ENCODE measurements at regions not wholly inside any gene's neighbourhood (a gene's known extent, or its start where the extent isn't known, plus 50 kb on each side); places are given as distances from the start of the nearest gene placed in this dataset.
"Not testable (repeated sequence)": the region's sequence is repeated elsewhere in the genome, so short reads cannot be mapped to it uniquely, and the experiment has no call there.

GRCh38 chrX:106291779-106292390, 123.8 kb downstream of the PWWP3B start:
- H3K36me3 Mint-ChIP-seq (ENCODE audit: low read depth), result not testable (repeated sequence)

GRCh38 chrX:106300239-106300638, 132.1 kb downstream of the PWWP3B start:
- H3K27me3 Mint-ChIP-seq, result no peaks in the 10 kb centered on the region
- H3K27ac Mint-ChIP-seq, result no peak overlapping the region
- H3K4me1 Mint-ChIP-seq, result no peaks in the 10 kb centered on the region
- H3K4me3 Mint-ChIP-seq, result no peak overlapping the region
- H3K9me3 Mint-ChIP-seq, result no peaks in the 10 kb centered on the region
- no peak for DNase-seq
- H3K36me3 Mint-ChIP-seq (ENCODE audit: low read depth), result no peaks in the 10 kb centered on the region
- intact Hi-C loops (cut with micrococcal nuclease), result no loop called here

More at GRCh38 chrX:106291779-106292390, 123.8 kb downstream of the PWWP3B start:
- H3K27me3 Mint-ChIP-seq; H3K4me1 Mint-ChIP-seq; intact Hi-C loops (cut with micrococcal nuclease); H3K27ac Mint-ChIP-seq; H3K4me3 Mint-ChIP-seq; H3K9me3 Mint-ChIP-seq; DNase-seq: not testable (repeated sequence)

- DNase-seq, result no peak
- Mint-ChIP-seq H3K4me3 (no peak overlapping the region), H3K27ac (no peak overlapping the region), H3K9me3 (no peaks in the 10 kb centered on the region), H3K4me1 (no peaks in the 10 kb centered on the region), H3K27me3 (no peaks in the 10 kb centered on the region), H3K36me3 (ENCODE audit: low read depth) (no peaks in the 10 kb centered on the region)
- intact Hi-C loops (cut with micrococcal nuclease), result no loop called here
Observed at GRCh38 chrX:106300656-106301055, 132.6 kb downstream of the PWWP3B start.

GRCh38 chrX:106302304-106302703, 134.2 kb downstream of the PWWP3B start:
- Mint-ChIP-seq H3K27ac (no peak overlapping the region), H3K27me3 (no peaks in the 10 kb centered on the region), H3K36me3 (ENCODE audit: low read depth) (no peaks in the 10 kb centered on the region), H3K9me3 (no peaks in the 10 kb centered on the region), H3K4me1 (no peaks in the 10 kb centered on the region), H3K4me3 (no peak overlapping the region)
- intact Hi-C loops (cut with micrococcal nuclease), result no loop called here
- no peak for DNase-seq

DNA sequence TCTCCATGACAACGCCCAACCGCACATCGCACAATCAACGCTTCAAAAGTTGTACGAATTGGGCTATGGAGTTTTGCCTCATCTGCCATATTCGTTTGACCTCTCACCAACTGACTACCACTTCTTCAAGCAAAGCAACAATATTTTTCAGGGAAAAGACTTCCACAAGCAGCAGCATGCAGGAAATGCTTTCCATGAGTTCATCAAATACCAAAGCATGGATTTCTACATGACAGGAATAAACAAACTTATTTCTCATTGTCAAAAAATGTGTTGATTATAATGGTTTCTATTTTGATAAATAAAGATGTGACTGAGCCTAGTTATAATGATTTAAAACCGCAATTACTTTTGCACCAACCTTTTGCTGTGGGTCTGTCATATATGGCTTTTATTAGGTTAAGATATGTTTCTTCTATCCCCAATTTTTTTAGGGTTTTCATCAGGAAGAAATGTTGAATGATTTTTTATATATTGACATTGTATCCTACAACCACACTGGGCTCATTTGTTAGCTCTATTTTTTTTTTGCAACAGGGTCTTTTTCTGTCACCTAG, 138.4 kb downstream of the PWWP3B start:
- H3K27ac Mint-ChIP-seq, result no peak overlapping the region
- H3K27me3 Mint-ChIP-seq, result no peaks in the 10 kb centered on the region
- H3K9me3 Mint-ChIP-seq, result no peaks in the 10 kb centered on the region
- intact Hi-C loops (cut with micrococcal nuclease), result no loop called here
- no peaks in the 10 kb centered on the region for H3K4me1 Mint-ChIP-seq
- no peak overlapping the region for H3K4me3 Mint-ChIP-seq
- no peak for DNase-seq
- H3K36me3 Mint-ChIP-seq (ENCODE audit: low read depth), result no peaks in the 10 kb centered on the region

DNA sequence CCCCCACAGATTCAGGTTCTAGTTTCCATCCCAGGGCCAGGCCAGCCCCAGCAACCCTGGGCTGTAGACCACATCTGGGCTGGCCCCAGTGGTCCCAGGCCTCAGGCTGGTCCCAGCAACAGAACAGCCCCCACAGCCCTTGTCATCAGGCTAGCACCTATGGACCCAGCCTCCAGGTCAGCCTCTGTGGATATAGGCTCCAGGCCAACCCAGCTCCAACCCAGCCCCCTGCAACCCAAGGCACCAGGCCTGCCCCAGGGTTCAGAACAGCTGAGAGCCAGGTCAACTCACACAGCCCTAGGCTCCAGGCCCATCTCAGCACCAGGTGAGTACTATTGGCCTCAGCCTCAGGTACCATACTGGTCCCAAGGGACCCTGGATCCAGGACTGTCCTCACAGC, 155.3 kb downstream of the PWWP3B start:
- no peaks in the 10 kb centered on the region for H3K4me1 Mint-ChIP-seq
- H3K4me3 Mint-ChIP-seq, result no peak overlapping the region
- intact Hi-C loops (cut with micrococcal nuclease), result no loop called here
- H3K36me3 Mint-ChIP-seq (ENCODE audit: low read depth), result no peaks in the 10 kb centered on the region
- H3K27me3 Mint-ChIP-seq, result no peaks in the 10 kb centered on the region
- H3K9me3 Mint-ChIP-seq, result no peaks in the 10 kb centered on the region
- no peak overlapping the region for H3K27ac Mint-ChIP-seq
- DNase-seq, result no peak

DNA sequence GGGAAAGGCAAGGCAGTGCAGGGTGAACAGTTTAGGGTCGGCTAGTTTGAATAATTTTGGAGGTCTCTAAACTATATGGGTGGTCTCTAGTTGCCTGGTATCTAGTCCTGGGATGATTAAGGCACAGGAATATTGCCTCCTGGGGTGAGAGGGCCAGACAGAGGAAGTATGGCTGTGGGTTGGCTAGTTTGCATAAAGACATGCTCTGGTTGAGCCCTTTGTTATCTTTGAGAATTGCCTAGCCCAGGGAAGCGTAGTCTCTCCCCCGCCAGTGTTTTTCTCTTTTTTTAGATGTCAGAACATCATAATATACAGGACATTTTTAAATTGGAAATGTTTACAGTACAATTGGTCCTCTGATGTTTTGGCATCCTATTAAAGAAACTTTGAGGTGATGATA, 163.5 kb downstream of the PWWP3B start:
- H3K4me1 Mint-ChIP-seq, result no peaks in the 10 kb centered on the region
- no peaks in the 10 kb centered on the region for H3K27me3 Mint-ChIP-seq
- no peak for DNase-seq
- no peaks in the 10 kb centered on the region for H3K36me3 Mint-ChIP-seq (ENCODE audit: low read depth)
- intact Hi-C loops (cut with micrococcal nuclease), result no loop called here
- H3K4me3 Mint-ChIP-seq, result no peak overlapping the region
- no peak overlapping the region for H3K27ac Mint-ChIP-seq
- H3K9me3 Mint-ChIP-seq, result no peaks in the 10 kb centered on the region

DNA sequence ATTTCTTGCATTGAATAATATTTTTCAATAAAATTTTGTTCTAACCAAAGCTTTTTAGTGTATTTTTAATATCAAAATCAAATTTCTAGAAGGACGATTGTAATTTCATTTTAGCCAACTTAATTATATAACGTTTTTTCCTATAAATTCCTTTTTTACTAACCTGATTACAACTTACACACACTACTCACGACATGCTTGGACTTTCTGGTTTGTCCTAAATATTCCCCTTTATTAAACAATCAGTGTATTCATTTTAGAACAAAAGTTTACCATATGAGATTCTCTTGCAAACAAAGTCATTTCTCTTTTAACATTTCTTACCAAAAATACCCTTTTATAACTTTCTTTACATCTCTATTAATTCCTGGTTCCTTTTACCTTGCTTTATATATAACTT, 173.7 kb downstream of the PWWP3B start:
- Mint-ChIP-seq H3K4me3 (no peak overlapping the region), H3K27ac (no peak overlapping the region), H3K9me3 (no peaks in the 10 kb centered on the region), H3K27me3 (no peaks in the 10 kb centered on the region), H3K4me1 (no peaks in the 10 kb centered on the region), H3K36me3 (ENCODE audit: low read depth) (no peaks in the 10 kb centered on the region)
- DNase-seq, result no peak
- intact Hi-C loops (cut with micrococcal nuclease), result no loop called here

GRCh38 chrX:106356580-106356979, 188.5 kb downstream of the PWWP3B start:
- H3K27me3 Mint-ChIP-seq, result no peaks in the 10 kb centered on the region
- intact Hi-C loops (cut with micrococcal nuclease), result no loop called here
- no peaks in the 10 kb centered on the region for H3K4me1 Mint-ChIP-seq
- no peaks in the 10 kb centered on the region for H3K36me3 Mint-ChIP-seq (ENCODE audit: low read depth)
- no peak overlapping the region for H3K27ac Mint-ChIP-seq
- no peak overlapping the region for H3K4me3 Mint-ChIP-seq
- no peak for DNase-seq
- H3K9me3 Mint-ChIP-seq, result no peaks in the 10 kb centered on the region

DNA sequence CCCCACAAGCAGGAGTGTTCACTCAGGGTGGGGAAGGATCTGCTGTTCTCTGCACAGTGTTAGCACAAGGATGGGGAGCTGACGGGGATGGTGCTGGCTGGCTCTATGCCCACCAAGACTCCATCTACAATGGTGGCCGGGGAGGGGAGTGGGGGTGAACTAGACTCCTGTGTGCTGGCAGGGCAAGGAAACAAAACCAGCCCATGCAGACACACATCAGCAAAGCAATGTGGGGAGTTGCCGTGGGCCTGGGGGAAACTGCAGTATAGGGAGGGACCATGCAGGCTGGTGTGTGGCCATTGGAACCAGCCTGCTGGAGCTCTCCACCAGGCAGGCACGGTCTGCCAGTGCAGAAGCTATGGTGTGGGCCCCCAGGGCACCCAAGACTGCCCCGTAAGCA, 195.1 kb downstream of the PWWP3B start:
- H3K27me3 Mint-ChIP-seq, result no peaks in the 10 kb centered on the region
- no peak for DNase-seq
- intact Hi-C loops (cut with micrococcal nuclease), result no loop called here
- H3K36me3 Mint-ChIP-seq (ENCODE audit: low read depth), result no peaks in the 10 kb centered on the region
- no peak overlapping the region for H3K27ac Mint-ChIP-seq
- H3K4me1 Mint-ChIP-seq, result no peaks in the 10 kb centered on the region
- H3K4me3 Mint-ChIP-seq, result no peak overlapping the region
- no peaks in the 10 kb centered on the region for H3K9me3 Mint-ChIP-seq

GRCh38 chrX:106378616-106379015, 210.5 kb downstream of the PWWP3B start:
- no peaks in the 10 kb centered on the region for H3K4me1 Mint-ChIP-seq
- H3K27me3 Mint-ChIP-seq, result no peaks in the 10 kb centered on the region
- H3K27ac Mint-ChIP-seq, result no peak overlapping the region
- no peak overlapping the region for H3K4me3 Mint-ChIP-seq
- DNase-seq, result peak; percentile 54
- H3K36me3 Mint-ChIP-seq (ENCODE audit: low read depth), result no peaks in the 10 kb centered on the region
- H3K9me3 Mint-ChIP-seq, result no peaks in the 10 kb centered on the region
- intact Hi-C loops (cut with micrococcal nuclease), result no loop called here

GRCh38 chrX:106391284-106391911, 220.4 kb upstream of the RADX start:
- Mint-ChIP-seq H3K9me3 (no peaks in the 10 kb centered on the region), H3K36me3 (ENCODE audit: low read depth) (no peaks in the 10 kb centered on the region), H3K4me1 (no peaks in the 10 kb centered on the region), H3K27me3 (no peaks in the 10 kb centered on the region), H3K4me3 (no peak overlapping the region), H3K27ac (no peak overlapping the region)
- no peak for DNase-seq
- intact Hi-C loops (cut with micrococcal nuclease), result no loop called here

DNA sequence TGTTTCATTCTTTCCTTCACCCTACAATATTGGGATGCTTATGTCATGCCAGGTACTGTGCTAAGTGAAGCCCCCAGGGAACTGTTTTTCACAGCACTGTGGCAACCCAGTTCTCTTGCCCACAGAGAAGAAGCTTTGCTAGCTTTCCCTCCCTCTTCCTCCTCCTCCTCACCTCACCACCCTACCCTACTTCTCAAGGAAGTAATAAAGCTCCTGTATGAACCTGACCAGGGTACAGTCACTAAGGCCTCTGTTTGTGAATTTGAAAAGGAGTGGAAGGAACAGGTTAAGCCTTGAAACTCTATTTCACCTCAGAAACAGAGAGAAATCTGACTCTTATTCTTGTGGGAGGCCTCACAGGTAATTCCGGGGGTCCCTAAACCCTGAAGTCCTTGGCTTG, 219.4 kb upstream of the RADX start:
- no peak overlapping the region for H3K27ac Mint-ChIP-seq

DNA sequence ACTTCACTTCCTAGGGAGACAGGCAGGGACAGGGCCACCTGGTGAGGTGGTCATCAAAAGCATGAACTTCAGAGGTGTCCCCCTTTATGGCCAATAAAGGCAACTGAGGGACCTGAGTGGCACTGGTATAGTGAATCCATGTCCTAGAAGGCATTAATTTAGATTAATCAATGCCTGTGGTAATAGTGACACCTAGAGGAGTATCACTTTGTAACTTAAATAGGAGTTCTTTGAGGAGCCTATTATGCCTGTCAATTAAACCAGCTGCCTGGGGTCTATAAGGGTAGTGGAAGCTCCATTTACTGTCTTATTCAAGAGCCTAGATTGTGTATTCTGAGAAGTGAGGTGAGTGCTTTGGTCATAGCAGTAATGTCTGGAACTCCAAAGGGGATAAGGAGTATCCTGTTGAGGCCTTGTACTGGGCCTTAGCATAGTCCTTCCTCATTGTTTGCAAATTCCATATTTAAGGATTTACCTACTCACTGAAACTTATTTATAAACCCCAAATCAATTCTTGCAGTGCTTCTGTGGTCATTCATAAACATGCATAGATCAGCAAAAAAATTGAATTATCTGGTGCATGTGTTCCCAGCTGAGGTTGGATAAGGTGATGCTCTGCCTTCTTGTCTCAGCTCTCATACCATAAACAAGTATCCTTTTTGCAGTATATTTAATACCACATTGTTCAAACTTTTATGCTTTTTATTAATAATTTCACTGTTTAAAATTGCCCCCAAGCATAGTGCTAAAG, 213.8 kb upstream of the RADX start:
- intact Hi-C loops (cut with micrococcal nuclease), result no loop called here
- H3K4me1 Mint-ChIP-seq, result no peaks in the 10 kb centered on the region
- H3K27me3 Mint-ChIP-seq, result no peaks in the 10 kb centered on the region
- no peak overlapping the region for H3K27ac Mint-ChIP-seq
- no peaks in the 10 kb centered on the region for H3K36me3 Mint-ChIP-seq (ENCODE audit: low read depth)
- H3K9me3 Mint-ChIP-seq, result no peaks in the 10 kb centered on the region
- H3K4me3 Mint-ChIP-seq, result no peak overlapping the region
- no peak for DNase-seq

More for the DNA sequence above, 219.4 kb upstream of the RADX start:
- intact Hi-C loops (cut with micrococcal nuclease), result no loop called here
- Mint-ChIP-seq H3K36me3 (ENCODE audit: low read depth) (no peaks in the 10 kb centered on the region), H3K9me3 (no peaks in the 10 kb centered on the region), H3K27me3 (no peaks in the 10 kb centered on the region), H3K4me3 (no peak overlapping the region), H3K4me1 (no peaks in the 10 kb centered on the region)
- DNase-seq, result no peak

Data from activated CD4-positive, alpha-beta T cell treated with anti-CD3 and anti-CD28 coated beads, Interleukin-2, amount 10 ng/mL, durations not matched to agents 24 days and 14 days (primary cell).